ENCODE measurements at regions not wholly inside any gene's neighbourhood (a gene's known extent, or its start where the extent isn't known, plus 50 kb on each side); places are given as distances from the start of the nearest gene placed in this dataset.

GRCh38 chr14:71751264-71751663 lies 181.0 kb upstream of the RGS6 start:
- no peak for DNase-seq
- Histone ChIP-seq H3K4me1 (peaks cover 0 to 10% (median 8%) of the 10 kb centered on the region in 4 donors), H3K36me3 (no peaks in the 10 kb centered on the region), H3K4me3 (no peak overlapping the region), H3K9me3 (peaks cover 7 to 11% (median 10%) of the 10 kb centered on the region in 4 donors), H3K27me3 (no peaks in the 10 kb centered on the region), H3K27ac (no peak overlapping the region)
- TF ChIP-seq CTCF (IDR thresholded peaks at IDR 0.05) (no peak), POLR2A (IDR thresholded peaks at IDR 0.05) (no peak), EP300 (IDR thresholded peaks at IDR 0.05) (no peak)
- WGBS, 2 donors = 91 to 92% methylated on average over 2 of the region's 2 CpGs
- intact Hi-C loops (cut with DNase I) = no loop called here

GRCh38 chr14:71752111-71752738 lies 180.0 kb upstream of the RGS6 start:
- H3K27me3 ChIP-seq = no peaks in the 10 kb centered on the region
- no peaks in the 10 kb centered on the region for H3K36me3 ChIP-seq
- no peak overlapping the region for H3K4me3 ChIP-seq
- peaks cover 0 to 10% (median 8%) of the 10 kb centered on the region in 4 donors for H3K4me1 ChIP-seq
- intact Hi-C loops (cut with DNase I) = loop anchor here (2.0 kb wide), 1 partner anchor 431 kb away; the partner anchor contains the start of gene SIPA1L1
- peaks cover 7 to 11% (median 10%) of the 10 kb centered on the region in 4 donors for H3K9me3 ChIP-seq
- WGBS, 2 donors = 90 to 93% methylated on average over 23 of the region's 23 CpGs
- DNase-seq = no peak
- no peak overlapping the region for H3K27ac ChIP-seq
- TF ChIP-seq CTCF (IDR thresholded peaks at IDR 0.05) = no peak
- TF ChIP-seq EP300 (IDR thresholded peaks at IDR 0.05) = no peak
- no peak for TF ChIP-seq POLR2A (IDR thresholded peaks at IDR 0.05)
- TF ChIP-seq POLR2AphosphoS5 (IDR thresholded peaks at IDR 0.05) = no peak

DNA sequence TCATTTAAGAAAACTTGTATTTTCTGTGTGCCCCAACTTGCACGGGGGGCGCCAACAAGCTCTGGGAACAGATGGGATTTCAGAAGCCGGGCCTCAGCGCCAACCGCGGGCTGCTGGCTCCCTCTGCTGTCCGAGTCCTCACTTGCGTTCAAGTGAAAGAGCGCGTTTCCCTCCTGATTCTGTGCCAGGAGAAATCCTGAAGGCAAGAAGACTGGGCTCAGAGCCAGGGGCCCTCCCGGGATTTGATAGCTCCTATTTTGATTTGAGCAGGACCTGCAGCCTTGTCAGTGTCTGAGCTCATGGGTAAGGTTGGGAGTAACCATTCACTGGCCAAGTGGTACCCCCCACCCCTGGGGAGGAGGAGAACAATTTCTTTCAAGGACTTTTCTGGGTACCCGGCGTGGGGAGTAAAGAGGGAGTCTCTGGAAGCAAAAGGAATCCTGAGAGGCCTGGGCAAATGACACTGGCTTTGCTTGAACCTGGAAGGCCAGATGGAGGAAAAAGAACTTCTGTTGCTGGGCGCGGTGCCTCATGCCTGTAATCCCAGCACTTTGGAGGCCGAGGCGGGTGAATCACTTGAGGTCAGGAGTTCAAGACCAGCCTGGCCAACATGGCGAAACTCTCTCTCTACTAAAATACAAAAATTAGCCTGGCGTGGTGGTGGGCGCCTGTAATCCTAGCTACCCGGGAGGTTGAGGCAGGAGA lies 179.0 kb upstream of the RGS6 start:
- Histone ChIP-seq H3K27ac (no peak overlapping the region), H3K4me3 (peak overlapping the region in 3 of 4 donors; percentile 4 to 13 (median 6)), H3K36me3 (no peaks in the 10 kb centered on the region), H3K4me1 (peaks cover 0 to 10% (median 8%) of the 10 kb centered on the region in 4 donors), H3K27me3 (no peaks in the 10 kb centered on the region), H3K9me3 (peaks cover 3 to 5% (median 3%) of the 10 kb centered on the region in 4 donors)
- intact Hi-C loops (cut with DNase I) = loop anchor here (1.0 to 2.0 kb wide), 2 partner anchors 432 to 615 kb away; partner anchors contain the start of gene SIPA1L1
- 22 to 33% methylated on average over 21 of the region's 21 CpGs for WGBS, 2 donors
- peak; percentile 84 to 92 (median 85) for TF ChIP-seq CTCF (IDR thresholded peaks at IDR 0.05)
- no peak for TF ChIP-seq EP300 (IDR thresholded peaks at IDR 0.05)
- TF ChIP-seq POLR2AphosphoS5 (IDR thresholded peaks at IDR 0.05) = peak in 2 of 4 donors; percentile 39 to 42
- no peak for TF ChIP-seq POLR2A (IDR thresholded peaks at IDR 0.05)
- DNase-seq = peak; percentile 92

- H3K4me1 ChIP-seq = peaks cover 0 to 10% (median 8%) of the 10 kb centered on the region in 4 donors
- H3K9me3 ChIP-seq = no peaks in the 10 kb centered on the region
- no peak for DNase-seq
- no peak overlapping the region for H3K4me3 ChIP-seq
- no peak overlapping the region for H3K27ac ChIP-seq
- intact Hi-C loops (cut with DNase I) = loop anchor here (1.0 to 2.0 kb wide), 2 partner anchors 433 to 616 kb away; partner anchors contain the start of gene SIPA1L1
- H3K27me3 ChIP-seq = no peaks in the 10 kb centered on the region
- WGBS, 2 donors = 93 to 96% methylated on average over 16 of the region's 16 CpGs
- TF ChIP-seq POLR2A (IDR thresholded peaks at IDR 0.05) (no peak), CTCF (IDR thresholded peaks at IDR 0.05) (no peak), POLR2AphosphoS5 (IDR thresholded peaks at IDR 0.05) (no peak), EP300 (IDR thresholded peaks at IDR 0.05) (no peak)
- no peaks in the 10 kb centered on the region for H3K36me3 ChIP-seq
Measured at GRCh38 chr14:71753976-71754375, 178.3 kb upstream of the RGS6 start.

Data from sigmoid colon (tissue), 6 donors.